OCI-LY7 (cell line): ENCODE measurements at regions not wholly inside any gene's neighbourhood (a gene's known extent, or its start where the extent isn't known, plus 50 kb on each side); places are given as distances from the start of the nearest gene placed in this dataset.

Experiments
- EZH2phosphoT487 ChIP-seq: fragments of 200-600 bp; sonication (generic); IDR thresholded peaks from 2 replicates; pipeline ENCODE4 v1.6.1; 2018; ENCODE audit warnings: low read depth, borderline replicate concordance, mild to moderate bottlenecking, mixed run types, antibody characterized with exemption, low read length, moderate library complexity, mixed read lengths
- TF ChIP-seq, protein P1 (sequence below): fragments of 200-600 bp; sonication (generic); conservative IDR thresholded peaks from 2 replicates; pipeline ENCODE4 v1.5.1; 2014; ENCODE audit warnings: mild to moderate bottlenecking, antibody characterized with exemption, low read length, moderate library complexity, mixed read lengths

- TF ChIP-seq, protein P1, sequence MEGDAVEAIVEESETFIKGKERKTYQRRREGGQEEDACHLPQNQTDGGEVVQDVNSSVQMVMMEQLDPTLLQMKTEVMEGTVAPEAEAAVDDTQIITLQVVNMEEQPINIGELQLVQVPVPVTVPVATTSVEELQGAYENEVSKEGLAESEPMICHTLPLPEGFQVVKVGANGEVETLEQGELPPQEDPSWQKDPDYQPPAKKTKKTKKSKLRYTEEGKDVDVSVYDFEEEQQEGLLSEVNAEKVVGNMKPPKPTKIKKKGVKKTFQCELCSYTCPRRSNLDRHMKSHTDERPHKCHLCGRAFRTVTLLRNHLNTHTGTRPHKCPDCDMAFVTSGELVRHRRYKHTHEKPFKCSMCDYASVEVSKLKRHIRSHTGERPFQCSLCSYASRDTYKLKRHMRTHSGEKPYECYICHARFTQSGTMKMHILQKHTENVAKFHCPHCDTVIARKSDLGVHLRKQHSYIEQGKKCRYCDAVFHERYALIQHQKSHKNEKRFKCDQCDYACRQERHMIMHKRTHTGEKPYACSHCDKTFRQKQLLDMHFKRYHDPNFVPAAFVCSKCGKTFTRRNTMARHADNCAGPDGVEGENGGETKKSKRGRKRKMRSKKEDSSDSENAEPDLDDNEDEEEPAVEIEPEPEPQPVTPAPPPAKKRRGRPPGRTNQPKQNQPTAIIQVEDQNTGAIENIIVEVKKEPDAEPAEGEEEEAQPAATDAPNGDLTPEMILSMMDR: no peak
- no peak for TF ChIP-seq EZH2phosphoT487
Measured at GRCh38 chr1:98276514-98276913, 355.7 kb upstream of the DPYD start.
